ENCODE measurements at regions not wholly inside any gene's neighbourhood (a gene's known extent, or its start where the extent isn't known, plus 50 kb on each side); places are given as distances from the start of the nearest gene placed in this dataset.

DNA sequence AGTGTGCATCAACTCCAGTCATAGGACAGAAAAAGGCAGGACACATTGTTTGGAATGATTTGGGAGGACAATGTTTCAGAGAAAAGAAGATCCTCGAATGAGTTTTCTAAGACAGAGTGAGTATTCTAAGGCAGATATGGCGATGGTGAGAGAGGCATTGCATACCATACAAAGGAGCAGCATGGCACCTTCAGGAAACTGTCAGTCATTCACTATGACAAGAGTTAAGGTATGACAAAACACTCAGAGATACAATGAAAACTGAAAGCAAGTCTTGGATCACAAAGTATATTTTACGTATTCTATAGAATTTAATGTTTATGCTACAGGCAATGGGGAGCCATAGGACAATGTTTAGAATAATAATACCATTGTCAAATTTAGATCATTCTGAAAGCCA is 337.4 kb upstream of the LYPLAL1 start:
- no peak for DNase-seq

GRCh38 chr1:218837051-218837450 is 336.6 kb upstream of the LYPLAL1 start:
- no peak for DNase-seq

DNA sequence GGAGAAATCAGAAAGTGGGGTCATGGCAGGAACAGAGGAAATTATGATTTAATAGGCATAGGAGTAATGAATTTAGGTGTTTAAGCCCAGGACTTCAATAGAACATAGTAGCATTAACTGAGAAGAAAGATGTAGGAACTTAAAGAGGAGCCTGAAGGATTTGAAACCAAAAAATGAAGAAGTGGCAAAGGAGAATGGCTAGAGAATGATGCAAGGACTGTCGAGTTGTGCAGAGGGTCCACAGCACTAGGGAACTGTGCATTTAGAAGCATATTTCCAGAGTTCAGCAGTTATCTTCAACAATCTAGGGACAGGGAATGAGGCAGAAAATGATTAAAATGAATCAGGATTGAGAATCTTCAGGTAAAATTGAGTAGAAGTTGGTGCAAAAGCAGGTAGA is 328.1 kb upstream of the LYPLAL1 start:
- DNase-seq, result no peak

- no peak for DNase-seq
Observed at GRCh38 chr1:218846181-218846580, 327.5 kb upstream of the LYPLAL1 start.

- no peak for DNase-seq
Observed at GRCh38 chr1:218847089-218847768, 326.4 kb upstream of the LYPLAL1 start.

DNA sequence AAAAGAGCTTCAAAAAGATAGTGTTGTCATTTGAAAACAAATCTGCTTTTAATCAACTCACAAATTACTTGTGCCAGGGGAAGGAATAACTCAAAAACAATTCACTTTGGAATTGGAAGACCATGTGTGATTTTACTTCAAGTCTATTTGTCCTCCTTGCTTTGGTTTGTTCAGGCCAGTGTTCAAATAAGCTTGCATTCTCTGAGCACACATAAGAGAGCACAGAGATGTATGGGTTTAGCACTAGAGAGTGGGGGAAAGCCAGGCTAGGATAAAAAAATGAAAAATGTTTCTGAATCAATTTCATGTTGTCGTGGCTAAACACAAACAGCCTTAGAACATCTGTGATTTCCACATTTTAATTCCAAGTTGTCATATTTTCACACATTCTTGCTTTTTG is 325.7 kb upstream of the LYPLAL1 start:
- no peak for DNase-seq

GRCh38 chr1:218850367-218850766 is 323.3 kb upstream of the LYPLAL1 start:
- no peak for DNase-seq

- DNase-seq, result no peak
Observed at GRCh38 chr1:218851586-218851985, 322.1 kb upstream of the LYPLAL1 start.

DNA sequence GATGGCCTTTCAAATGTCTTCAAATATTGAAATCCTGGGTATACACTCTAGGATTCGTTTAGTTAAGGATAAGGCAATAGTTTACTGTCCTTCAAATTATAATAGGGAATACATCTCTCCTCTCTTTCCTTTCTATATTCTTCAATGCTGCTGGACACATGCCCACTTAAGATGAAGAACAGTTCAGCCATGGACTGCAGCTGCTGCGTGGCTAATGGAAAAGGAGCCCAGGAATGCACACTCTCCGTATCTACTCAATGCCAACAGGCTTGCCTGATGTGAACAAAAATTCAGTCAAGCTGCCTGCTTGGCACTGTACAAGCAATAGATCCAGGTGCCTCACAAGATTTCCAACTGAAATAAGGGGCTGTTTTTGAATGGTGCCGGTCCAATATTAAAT is 321.2 kb upstream of the LYPLAL1 start:
- DNase-seq, result no peak

GRCh38 chr1:218863987-218864386 is 309.7 kb upstream of the LYPLAL1 start:
- DNase-seq, result no peak

GRCh38 chr1:218865591-218865990 is 308.1 kb upstream of the LYPLAL1 start:
- no peak for DNase-seq

DNA sequence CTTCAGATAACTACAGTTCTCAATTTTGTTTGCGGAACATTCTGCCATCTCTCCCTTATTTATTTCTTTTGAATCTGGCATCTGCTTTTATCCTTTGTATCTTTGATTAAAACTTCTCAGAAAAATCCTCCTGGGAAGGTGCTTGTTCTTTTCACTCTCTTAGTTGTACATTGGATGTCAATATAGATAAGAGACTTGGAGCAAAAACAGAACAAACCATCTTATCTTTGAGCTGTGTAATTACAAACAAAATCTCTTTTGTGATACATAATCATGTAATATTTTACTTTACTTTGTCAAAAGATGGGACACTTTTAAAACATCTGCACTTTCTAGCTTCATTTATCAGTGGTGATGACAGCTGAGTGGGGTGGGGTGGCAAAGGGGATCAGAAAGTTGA is 307.2 kb upstream of the LYPLAL1 start:
- no peak for DNase-seq

GRCh38 chr1:218867066-218867465 is 306.6 kb upstream of the LYPLAL1 start:
- no peak for DNase-seq

- no peak for DNase-seq
Observed at GRCh38 chr1:218867941-218868626, 305.6 kb upstream of the LYPLAL1 start.

DNA sequence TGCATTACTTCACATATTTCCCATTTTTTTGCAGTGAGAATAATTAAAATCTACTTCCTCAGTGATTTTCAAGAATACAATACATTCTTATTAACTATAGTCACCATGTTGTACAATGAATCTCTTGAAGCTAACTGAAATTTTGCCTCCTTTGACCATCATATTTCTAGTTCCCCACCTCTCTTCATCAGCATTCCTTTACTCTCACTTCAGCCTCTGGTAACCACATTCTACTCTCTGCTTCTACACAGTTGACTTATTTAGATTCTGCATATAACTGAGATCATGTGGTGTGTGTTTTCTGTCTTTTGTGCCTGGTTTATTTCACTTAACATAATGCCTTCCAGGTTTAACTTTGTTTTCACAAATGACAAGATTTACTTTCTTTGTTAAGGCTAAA is 304.4 kb upstream of the LYPLAL1 start:
- no peak for DNase-seq

DNA sequence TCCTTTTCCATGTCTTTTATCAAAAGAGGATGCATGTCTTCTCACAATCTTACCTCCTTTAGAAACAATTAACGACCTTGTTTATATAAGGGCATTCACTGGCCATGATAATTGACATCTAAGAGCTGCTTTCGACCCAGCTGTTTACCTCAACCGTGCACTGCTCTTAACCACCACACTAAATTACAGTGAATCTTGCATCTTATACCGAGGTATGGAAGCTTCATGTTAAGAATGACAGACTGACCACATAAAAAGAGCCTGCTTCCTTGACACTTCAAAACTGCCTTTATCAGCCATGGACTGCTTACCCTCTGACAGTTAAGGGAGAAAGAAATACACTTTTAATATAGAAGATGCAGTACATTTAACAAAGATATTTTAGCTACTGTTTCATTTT is 301.7 kb upstream of the LYPLAL1 start:
- DNase-seq, result no peak

DNA sequence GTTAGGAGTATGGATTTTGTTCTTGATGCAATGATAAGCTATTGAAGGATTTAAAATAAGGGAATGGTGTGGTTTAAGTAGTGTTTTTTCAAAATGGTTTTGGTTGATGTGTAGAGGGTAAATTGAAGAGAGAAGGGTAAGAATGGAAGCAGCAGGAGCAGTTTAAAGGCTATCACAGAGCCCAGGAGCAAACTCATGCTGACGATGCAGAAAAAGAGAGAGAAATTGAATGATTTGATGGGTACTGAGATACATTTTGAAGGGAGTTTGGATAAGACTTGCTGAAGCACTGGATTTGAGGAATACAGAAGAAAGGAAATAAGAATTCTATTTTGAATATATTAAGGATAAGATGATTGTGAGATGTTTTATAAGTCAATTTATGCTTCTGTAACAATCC is 300.8 kb upstream of the LYPLAL1 start:
- no peak for DNase-seq

GRCh38 chr1:218874313-218874712 is 299.4 kb upstream of the LYPLAL1 start:
- DNase-seq, result no peak

DNA sequence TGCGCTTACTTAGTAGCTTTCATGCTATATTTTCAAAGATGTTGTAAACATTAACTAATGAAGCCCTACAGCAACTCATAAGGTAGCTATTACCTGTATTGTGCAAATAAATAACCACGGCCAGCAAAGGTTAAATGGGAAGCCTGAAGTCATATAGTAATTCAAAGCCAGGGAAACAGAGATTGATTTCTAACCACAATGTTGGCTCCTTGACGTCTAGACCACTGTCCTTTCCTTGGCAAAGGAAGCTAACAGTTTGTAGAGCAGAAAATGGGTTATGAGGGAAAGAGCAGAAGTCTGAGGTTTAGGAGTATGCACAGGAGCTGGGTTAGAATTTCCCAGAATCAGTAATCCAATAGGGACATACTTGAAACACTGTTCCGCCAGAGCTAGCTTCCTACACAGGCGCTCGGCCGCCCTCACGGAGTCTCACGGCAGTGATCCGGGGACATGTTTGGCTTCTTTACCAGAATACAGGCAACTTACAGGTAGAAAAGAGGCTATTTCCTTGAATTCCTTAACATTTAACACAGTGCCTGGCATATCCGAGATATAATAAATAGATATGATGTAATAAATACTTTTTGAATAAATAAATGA is 298.8 kb upstream of the LYPLAL1 start:
- DNase-seq, result no peak

- DNase-seq, result no peak
Observed at GRCh38 chr1:218878369-218878768, 295.3 kb upstream of the LYPLAL1 start.

- DNase-seq, result no peak
Observed at GRCh38 chr1:218880484-218881060, 293.1 kb upstream of the LYPLAL1 start.

GRCh38 chr1:218882454-218882853 is 291.2 kb upstream of the LYPLAL1 start:
- DNase-seq, result no peak

- DNase-seq, result no peak
Observed at GRCh38 chr1:218886101-218886871, 287.4 kb upstream of the LYPLAL1 start.

All from stimulated activated CD4-positive, alpha-beta T cell treated with anti-CD3 and anti-CD28 coated beads, Interleukin-4, amount 100 ng/mL, for 1 hour (primary cell).